GM21528 (cell line): ENCODE measurements at regions not wholly inside any gene's neighbourhood (a gene's known extent, or its start where the extent isn't known, plus 50 kb on each side); places are given as distances from the start of the nearest gene placed in this dataset.
"Not testable (repeated sequence)": the region's sequence is repeated elsewhere in the genome, so short reads cannot be mapped to it uniquely, and the experiment has no call there.

Experiments used
- ATAC-seq: cut with Tn5 transposase; IDR thresholded peaks from one replicate; pipeline ENCODE4 v1.9.1; 2021; ENCODE audit warnings: mild to moderate bottlenecking, moderate library complexity; ENCODE audit not compliant: unreplicated experiment, low FRiP score

DNA sequence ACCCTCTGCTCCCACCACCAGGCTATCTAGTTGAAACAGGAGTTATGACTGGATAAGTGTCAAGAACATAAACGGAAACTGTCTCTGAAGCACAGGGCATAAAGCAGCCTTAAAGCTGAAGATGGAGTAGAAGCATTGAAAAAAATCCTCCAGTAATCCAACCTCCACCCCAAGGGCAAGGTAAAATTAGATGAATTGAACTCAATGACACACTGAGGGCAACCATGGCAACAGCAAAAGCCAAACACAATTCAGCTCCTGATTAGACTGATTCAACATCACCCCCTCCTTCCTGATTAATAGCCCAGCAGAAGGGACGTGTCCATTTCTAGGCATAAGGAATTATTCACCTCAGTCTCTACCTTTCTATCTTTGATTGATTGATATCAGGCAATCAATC lies 183.2 kb upstream of the MAP3K1 start:
- no peak for ATAC-seq

DNA sequence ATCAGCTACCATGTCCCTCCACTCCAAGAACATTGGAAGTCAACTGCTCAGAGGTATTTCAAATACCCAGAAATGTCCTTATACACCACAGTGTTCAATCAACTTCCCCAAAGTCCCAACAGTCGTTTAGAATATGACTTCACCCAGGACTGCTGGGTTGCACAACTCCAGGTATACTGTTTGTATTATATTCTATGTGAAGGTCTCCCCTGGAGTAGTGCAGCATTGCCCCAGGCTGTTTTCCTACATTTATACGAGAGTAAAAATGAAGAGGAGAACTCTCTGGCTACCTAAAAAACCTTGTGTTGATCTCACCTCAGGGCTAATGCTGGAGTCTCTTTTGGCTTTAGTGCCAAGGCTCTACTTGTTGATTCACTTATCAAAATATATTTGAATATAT lies 183.6 kb upstream of the MAP3K1 start:
- no peak for ATAC-seq

DNA sequence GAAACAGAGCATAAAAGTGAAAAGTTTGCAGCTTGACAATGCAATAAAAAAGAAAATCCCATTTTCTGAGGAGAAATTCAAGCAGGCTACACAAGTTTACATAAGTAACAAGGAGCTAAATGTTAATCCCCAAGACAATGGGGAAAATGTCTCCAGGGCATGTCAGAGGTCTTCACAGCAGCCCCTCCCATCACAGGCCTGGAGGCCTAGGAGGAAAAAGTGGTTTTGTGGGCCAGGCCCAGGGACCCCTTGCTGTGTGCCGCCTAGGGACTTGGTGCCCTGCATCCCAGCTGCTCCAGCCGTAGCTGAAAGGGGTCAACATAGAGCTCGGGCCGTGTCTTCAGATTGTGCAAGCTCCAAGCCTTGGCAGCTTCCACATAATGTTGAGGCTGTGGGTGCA lies 186.7 kb upstream of the MAP3K1 start:
- ATAC-seq, result not testable (repeated sequence)

DNA sequence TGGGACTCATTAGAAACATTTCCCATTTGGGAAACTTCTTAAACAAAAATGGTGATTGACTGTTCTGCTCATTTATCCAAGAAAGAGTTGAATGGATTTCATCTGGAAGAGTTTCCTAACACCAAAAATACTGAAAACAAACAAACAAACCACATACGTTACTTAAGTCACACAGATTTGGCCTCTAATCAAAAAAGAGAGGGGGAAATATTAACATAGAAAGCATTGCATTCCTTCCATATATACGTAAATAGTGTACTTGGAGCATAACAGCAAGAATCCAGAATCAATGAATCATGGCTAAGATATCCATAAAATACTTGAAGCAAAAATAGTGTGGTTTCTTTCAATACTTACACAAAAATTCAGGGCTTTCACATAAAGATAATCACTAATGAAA lies 189.8 kb upstream of the MAP3K1 start:
- ATAC-seq, result no peak

DNA sequence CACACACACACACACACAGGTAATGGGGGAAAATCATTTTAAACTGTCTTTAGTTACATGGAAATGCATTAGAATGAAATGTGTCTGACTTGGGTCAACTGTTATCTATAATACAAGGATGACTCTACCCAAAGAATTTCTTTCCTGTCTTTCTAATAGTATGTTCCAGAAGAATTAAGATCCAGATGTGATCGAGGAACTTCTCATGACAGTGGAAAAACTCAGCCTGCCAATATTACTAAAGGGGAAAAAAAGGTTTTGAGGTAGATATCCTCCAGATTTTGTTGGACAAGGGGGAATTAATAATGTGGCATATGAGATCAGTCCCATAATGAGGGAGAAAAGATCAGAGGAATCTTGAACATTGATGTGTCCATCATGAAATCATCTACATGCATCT lies 190.6 kb upstream of the MAP3K1 start:
- no peak for ATAC-seq

DNA sequence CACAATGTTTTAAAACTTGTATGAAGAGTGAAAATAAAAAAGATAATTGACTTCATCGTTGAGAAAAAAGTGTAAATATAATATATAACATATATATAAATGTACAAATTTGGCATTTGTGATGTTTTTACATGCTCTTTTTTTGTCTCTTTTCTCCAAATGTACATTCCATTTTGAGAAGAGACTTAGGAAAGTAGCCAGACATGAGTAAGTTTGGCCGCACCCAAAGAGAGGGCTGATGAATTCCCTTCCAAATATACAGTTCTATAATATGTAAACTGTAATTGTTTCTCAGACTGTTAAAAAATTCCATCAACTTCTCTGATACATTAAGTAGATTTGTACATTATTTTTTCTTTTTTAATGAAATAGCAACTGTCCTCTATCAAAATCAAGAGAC lies 193.2 kb upstream of the MAP3K1 start:
- no peak for ATAC-seq

DNA sequence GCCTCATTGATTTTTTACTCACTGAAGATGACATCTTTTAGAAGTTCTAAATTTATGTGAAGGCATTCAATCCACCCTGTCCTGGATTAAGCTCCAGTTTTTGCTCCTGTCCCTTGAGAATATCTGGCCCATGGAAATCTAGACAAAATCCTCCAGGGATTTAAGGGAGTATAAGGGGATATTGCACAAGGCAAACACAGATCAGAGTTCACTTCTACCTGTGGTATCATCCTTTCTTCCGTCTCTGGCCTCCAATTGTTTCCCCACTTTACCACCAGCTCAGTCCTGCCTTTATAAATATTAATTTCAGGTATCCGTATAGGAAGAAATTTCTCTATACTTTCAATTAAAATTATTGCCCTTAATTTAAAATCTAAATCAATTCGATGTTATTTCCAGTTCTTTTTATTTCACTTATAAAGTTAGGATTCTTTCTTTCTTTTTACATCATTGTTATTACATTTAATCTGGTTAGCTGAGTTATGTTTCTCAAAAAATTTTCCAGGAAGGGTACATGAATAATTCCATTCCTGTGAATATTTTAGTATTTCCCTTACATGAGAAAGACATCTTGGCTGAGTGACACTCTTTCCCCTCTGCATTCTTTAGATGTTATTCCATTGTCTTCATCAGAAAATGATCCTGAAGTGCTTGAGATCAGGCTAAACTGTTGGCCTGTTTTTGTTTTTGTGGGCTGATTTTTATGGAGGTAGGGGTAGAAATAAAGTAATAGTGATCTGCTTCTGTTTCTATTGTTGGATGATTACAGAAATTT lies 194.3 kb upstream of the MAP3K1 start:
- ATAC-seq, result no peak

DNA sequence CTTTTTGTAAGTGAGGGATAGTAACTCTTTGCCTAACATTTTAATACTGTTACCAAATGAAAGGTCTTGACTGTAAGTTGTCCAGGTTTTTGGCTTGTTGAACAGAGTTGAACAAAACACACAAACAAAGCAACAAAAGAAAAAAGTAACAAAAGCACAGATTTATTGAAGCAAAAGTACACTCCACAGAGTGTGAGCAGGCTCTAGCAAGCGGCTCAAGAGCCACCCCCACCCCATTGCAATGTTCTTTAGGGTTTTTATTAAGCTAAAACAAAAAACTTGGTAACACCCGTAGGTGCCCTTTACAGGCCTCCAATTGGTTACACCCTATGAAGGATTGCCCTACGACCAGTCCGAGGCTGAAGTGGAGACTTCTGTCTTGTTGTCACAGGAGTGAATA lies 197.4 kb upstream of the MAP3K1 start:
- ATAC-seq, result no peak

DNA sequence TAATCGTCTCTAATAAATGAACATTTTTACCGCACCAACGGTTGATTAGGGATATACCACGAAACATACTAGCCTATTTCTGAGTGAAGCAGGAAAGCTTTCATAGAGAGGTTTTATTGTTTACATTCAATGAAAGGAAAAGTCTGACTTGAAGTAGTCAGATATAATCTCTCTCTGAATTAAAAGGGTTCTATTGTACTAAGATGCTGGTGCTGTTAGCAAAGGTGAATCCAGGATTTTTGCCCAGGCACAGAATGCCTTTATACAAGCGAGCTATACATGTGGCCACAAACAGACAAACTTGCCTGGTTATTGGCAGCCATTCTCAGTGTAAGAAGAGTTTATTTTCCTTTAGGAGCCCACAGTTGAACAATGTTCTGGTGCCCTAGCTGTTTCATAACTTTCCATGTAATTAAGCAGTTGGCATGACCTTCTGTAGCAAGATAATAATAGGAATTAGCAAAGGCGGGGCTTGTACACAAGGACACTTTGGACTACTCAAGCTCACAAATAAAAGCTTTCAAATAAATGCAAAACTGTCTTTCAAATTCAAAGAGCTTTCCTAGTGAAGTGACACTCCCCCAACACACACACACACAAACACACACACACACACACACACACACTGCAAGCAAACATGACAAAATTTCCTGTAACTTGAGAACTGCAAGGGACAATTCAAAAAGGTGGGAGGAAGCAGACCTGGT lies 198.7 kb upstream of the MAP3K1 start:
- ATAC-seq, result no peak

DNA sequence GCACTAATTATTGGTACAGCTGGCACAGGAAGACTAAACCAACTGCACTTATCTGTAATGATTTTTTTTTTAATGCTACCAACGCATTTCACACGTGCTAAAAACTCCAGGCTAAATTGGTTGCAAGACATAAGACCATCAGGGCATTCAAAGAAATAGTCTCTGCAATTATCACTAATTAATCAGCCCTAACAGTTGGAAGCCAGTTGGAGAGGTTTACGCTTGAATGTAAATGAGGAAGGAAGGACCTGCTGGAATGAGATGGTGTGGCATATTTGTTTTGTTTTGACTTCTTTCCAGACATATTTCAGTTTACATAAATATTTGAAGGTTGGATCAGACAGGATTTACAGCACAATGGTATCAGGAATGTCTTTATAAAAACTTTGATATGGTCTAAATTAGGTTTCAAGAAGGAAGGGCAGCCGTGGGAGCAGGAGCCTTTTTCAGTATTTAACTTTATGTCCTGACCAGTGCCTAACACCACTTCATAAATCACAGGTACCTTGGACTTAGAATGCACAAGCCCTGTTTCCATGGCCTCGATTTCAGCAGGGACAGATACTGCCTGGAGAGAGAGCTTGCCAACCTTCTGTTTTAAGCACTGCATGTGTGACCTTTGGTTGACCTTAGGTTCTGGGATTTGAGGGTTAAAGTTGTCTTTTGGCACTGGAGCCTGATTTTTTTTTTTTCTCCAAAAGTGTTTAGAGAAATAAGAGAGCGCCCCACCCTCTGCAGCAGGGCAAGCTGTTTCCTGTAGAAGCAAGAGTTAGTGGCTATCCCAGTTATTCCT lies 199.8 kb upstream of the MAP3K1 start:
- no peak for ATAC-seq

DNA sequence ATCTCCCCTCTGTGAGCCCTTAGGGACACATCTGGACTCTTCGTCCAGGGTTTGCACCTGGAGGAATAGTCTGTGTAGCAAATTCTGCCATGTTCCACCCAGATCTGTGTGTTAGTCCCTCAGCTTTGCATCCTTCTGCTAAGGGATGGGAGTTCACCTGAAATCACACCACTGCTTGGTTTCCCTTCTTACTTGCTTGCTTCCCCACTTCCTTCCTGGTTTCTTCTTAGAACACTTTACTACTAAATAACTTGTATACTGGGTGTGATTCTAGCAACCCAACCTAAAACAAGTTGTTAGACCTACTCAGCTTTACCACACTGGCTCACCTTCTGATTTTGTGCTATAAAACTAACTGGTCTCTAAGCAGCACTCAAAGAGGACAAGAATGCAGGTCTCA lies 202.6 kb upstream of the MAP3K1 start:
- ATAC-seq, result no peak

DNA sequence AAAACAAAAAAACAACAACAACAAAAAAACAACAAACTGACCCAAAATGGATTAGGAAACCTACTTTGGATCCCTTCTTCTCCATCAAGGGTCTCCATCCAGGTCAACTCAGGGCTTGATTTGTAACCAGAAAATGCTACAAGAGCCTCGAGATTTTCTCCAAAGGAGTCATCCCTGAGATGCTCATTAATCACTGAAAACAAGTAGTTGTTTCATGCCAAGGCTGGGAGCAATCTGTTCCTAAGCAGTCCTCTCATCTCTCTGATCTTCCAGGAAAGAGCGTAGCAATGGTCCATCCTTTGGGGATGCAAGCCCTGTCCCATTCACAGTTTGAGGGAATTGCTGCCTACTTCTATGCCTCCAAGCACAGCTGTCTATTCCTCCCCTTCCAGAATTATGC lies 203.0 kb upstream of the MAP3K1 start:
- no peak for ATAC-seq

DNA sequence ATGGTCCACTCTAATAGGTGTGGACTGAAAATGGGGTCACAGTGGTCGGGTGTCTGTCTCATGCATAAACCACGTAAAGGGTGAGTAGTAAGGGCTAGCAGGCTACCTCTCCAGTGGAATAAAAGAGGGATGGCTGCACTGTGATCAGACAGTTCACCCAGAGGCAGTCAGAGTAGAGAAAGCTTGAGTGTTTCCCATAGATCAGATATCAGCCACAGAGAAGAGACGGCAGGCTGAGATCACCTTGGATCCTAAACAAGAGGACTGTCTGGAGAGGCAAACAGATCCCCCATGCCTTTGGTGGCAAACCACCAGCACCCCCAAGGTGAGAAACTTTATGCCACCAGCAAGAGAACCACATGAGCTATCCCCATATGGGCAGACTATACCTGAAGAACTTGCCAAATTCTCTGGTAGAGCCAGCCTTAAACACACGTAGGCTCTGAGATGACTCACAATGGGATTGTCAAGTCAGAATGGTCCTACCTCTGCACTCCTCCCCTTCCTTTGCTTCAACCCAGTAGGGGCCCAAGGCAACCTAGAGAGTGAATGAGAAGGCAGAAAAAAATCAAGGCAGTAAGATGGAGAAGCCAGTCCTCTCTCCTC lies 205.2 kb upstream of the MAP3K1 start:
- no peak for ATAC-seq

DNA sequence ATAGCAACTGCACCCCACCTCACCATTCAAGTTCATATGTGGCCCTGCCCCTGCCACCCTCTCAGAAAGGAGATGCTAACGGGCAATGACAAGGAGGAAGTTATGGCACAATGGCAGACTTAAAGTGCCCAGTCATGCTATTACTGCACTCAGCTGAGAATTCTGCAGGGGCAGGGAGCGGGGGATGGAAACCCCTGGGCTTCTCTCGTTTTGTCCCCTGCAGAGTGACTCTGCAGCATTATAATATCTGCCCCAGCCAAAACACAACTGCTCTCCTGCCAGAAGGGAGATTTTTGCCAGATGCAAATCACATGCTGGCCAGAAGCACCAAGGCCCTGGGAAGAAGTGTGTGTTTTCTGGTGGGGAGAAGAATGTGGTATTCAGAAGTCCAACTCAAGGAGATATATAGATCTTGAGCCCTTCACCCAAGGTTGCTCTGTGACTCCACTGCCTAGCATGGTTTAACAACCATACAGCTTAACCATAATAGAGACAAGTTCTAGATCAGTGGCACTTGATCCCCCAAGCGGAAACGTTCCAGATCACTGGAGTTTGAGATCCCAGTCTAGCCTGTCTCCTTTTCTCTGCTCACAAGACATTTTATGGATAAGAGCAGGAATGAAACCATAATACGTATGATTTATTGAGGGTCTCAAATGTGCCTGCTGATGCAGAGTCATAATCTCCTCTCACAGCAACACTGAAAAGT lies 207.0 kb upstream of the MAP3K1 start:
- no peak for ATAC-seq

DNA sequence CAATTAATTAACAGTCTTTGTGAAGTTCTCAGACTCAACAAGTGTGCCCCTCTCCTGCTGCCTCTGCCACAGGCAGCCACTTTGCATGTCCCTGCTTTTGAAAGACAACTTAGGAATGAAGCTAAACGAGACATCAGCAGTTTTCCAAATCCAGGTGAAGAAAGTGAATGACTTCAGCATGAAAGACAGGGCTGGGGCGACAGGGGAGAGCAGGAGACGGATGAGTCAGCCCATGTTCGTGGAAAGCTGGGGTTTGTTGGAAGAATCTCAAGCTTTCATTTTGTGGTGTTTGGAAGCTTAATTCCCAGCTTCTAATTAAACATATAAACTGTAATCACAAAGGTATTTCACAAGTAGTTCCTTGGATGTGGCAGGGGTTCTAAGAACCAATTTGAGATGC lies 207.8 kb upstream of the MAP3K1 start:
- no peak for ATAC-seq

DNA sequence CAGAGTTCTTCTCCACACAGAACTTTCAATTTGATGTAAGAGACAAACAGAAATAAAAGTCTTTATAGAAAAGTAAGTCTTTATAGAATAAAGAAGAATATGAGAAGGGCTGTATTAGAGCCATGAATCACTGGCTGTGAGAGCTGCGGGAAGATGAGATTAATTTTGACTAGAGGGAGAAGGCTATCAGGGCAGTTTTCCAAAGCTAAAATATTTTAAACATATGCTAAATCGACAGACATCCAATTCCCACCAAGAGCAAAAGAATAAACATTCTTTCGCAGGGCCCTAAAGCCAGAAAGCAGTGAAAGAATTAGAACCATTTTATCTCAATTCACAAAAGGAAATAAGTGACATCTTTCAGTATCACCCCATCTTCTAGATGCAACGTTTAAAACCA lies 208.3 kb upstream of the MAP3K1 start:
- ATAC-seq, result no peak

DNA sequence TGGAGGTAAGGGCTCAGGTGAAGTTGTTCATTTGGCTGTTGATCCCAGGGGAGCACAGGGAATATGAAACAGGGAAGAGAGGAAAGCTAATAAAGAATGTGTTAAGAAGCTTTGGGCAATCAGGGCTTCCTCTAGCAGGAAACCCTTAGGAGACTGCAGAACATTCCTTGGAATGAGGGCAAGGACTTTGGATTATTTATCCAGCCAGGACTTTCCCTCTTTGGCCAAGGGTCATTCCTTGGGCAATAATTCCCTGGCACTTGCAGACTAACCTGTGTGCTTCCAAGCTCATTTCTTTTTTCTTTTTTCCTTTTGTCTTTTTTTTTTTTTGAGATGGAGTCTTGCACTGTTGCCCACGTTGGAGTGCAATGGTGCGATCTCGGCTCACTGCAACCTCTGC lies 209.2 kb upstream of the MAP3K1 start:
- ATAC-seq, result no peak

DNA sequence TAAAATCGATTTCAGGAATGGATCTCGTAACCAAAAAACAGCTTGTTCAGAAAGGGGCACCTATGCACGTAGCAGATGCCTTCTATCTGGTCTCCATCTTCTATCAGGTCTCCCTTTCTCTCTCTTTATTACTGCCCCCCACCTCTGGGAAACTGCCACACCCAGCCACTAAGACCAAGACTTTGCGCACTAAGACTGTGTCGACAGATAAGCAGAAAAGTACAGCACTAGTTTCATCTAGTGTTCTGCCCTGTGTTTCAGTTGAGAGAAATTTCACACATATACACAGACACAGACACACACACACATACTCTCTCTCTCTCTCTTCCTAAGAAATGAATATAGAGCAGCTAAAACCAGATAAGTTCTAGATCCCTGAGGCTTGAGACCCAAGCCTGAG lies 210.1 kb upstream of the MAP3K1 start:
- no peak for ATAC-seq

DNA sequence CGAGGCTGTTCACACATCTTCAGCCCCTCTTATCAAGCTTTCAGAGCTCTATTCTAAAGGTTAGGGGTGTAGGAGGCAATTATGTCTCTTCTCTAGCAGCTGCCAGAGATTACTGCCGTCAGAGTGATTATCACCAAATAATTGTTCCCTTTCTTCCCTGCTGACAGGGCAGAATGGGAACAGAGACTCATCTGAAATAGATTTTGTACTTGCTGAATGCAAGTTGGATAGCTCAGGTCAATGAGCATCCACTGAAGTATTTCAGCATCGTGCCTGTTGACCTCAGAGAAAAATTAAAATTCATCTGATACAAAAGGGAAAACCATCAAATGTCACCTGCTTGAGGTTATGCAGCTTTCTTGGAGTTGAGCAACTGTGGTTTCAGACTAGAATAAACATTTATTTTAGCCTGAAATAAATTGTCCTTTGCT lies 213.7 kb upstream of the MAP3K1 start:
- ATAC-seq, result no peak

DNA sequence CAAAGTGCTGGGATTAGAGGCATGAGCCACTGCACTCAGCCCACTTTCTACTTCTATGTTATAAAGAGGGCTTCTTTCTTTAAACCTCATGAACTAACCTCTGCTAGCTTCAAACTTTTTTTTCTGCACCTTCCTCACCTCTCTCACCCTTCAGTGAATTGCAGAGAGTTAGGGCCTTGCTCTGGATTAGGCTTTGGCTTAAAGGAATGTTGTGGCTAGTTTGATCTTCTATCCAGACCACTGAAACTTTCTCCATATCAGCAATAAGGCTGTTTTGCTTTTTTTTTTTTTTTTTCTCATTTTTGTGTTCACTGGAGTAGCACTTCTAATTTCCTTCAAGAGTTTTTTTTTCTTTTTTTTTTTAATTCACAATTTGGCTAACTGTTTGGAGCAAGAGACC lies 216.4 kb upstream of the MAP3K1 start:
- no peak for ATAC-seq
